Stimulated activated CD4-positive, alpha-beta T cell treated with anti-CD3 and anti-CD28 coated beads, Interleukin-2, amount 100 ng/mL, for 24 hours (primary cell): ENCODE measurements at regions not wholly inside any gene's neighbourhood (a gene's known extent, or its start where the extent isn't known, plus 50 kb on each side); places are given as distances from the start of the nearest gene placed in this dataset.

Experiments
- DNase-seq, 2 donors: peaks; one replicate each; pipeline ENCODE4 v3.0.0-alpha.2; 2020

DNA sequence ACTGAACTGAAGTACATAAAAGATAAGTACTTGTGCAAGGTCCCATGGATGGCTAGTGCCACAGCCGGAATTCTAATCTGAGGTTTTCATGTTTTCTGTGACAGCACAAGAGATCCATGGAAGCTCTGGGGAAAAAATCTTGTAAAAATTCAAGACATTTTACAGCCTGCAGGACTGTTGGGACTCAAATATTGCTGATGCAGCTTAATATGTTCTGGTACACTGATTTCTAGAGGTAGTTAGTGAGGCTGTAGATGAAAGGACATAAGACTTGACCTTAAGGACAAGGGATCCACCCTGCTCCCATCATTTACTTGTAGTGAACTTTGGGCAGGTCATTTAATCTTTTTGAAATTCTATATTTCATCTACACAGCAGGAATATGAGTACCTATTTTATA, 390.4 kb downstream of the TLE4 start:
- no peak for DNase-seq

DNA sequence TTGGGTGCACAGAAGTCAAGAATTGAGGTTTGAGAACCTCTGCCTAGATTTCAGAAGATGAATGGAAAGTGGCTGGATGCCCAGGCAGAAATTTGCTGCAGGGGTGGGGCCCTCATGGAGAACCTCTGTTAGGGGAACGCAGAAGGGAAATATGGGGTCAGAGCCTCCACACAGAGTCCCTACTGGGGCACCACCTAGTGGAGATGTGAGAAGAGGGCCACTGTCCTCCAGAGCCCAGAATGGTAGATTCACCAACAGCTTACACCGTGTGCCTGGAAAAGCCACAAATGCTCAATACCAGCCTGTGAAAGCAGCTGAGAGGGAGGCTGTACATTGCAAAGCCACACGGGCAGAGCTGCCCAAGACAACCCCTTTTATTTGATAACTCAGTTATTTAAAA, 383.5 kb downstream of the TLE4 start:
- DNase-seq: no peak

DNA sequence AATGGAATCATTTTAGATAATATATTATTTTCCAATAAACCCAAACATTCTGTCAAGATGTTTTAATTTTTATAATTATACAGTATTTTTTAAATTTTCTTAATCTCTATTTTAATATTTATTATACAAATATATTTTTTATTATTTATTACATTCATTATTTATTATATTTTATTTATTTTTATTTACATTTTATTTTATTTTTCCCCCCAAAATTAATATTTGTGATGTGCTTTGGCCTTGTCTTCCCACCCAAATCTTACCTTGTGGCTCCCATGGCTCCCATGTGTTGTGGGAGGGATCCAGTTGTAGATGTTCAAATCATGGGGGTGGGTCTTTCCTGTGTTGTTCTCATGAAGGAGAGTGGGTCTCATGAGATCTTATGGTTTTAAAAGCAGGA, 382.1 kb downstream of the TLE4 start:
- DNase-seq: no peak

DNA sequence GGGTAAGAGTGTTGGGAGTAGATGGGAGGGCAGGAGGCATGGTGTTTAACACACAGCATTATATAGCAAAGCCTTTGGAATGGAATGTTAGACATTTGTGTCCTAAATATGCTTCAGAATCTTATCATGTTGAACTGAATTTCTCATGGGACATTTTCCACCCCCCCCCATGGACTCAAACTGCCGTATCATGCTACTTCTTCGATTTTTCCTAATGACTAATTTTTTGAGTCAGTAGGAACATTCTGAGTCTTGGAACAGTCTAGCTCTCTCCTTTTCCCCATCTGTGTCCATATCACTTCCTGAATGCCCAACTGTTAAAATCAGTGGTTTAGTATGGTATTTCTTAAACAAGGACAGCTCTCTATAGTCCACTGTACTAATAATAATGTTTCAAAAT, 380.6 kb downstream of the TLE4 start:
- DNase-seq: no peak

DNA sequence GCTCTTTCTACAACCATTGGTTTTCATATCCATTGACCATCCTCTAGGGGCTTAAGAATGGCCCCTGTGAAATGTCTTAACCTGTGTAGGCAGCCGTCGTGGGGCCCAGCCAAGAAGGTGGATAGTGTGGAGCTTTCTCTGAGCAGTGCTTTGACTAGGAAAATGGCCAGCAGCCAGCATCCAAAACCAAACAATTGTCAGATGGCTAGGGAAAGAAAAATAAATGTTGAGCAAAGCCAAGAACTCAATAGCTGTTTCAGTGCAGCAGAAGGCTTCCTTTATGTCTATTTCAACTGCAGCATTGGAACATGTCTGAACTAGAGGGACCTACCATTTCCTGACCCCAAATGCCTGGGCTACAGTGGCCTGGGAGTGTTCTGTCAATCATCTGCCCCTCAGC, 374.9 kb downstream of the TLE4 start:
- DNase-seq: no peak

DNA sequence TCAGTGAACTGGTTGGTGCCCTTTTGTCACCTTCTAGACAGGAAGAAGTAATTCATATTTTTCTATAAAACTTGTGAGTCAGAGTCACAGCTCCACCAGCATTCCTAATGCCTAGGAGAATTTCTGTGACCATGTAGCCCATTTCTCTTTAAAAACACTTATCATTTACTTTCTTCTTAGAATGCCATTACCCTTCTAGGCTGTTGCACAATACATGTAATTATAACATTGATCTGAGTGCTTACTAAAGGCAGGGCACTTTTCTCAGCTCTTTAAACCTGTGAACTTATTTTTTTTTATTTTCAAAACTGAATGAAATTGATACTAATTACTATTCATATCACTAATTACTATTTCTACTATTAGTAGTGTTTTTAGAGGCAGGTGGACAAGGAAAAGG, 373.7 kb downstream of the TLE4 start:
- no peak for DNase-seq

DNA sequence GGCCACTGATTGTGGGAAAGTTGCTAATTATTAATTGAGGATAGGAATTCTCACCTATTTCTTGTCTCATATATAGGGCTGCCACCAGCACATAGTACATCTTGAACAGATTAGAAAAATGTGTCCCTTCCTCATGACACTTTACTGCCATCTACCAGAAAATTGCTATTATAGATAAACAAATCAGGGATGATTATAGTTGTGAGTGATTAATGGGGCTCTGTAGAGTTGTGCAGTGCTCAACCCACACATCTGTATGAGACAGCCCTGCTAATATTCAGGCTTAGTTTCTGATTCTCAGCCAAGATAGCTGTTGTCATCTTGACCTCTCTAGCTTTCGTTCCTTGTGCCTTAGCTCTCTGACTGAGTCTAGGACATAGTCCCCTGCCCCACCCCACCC, 373.3 kb downstream of the TLE4 start:
- DNase-seq: no peak

DNA sequence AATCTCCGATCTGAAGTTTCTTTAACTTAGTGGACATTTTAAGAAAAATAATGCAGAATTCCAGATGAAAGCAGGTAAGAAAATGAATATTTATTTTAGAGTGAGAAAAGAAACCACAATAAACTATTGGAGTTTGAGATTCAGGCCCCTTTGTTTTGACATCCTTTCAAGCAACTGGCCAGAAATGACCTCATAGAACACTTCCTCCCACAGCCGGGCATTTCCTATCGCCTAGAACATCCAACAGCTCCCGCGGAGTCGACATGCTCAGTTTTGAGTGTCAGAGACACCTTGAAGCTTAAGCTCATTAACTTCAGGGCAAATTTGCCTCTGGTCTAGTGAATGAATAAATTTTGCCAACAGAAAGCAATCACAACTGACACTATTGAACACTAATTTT, 369.2 kb downstream of the TLE4 start:
- DNase-seq: no peak

DNA sequence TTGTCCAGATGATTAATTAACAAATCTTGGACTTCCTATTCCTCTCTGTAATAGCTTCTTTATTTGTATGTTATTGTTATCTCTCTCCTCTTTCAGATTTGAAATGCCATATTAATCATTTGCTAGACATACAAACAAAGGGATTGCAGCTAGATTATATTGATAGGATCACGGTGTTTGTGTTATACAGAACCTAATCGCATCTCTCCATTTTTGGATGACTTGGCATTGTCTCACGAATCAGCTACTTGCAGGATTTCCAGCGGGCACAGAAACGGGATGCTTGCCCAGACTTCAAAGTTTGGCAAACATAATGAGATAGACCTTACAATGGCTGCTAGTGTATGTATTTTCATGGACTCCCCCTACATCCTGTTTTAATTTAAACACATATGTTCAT, 368.1 kb downstream of the TLE4 start:
- no peak for DNase-seq

DNA sequence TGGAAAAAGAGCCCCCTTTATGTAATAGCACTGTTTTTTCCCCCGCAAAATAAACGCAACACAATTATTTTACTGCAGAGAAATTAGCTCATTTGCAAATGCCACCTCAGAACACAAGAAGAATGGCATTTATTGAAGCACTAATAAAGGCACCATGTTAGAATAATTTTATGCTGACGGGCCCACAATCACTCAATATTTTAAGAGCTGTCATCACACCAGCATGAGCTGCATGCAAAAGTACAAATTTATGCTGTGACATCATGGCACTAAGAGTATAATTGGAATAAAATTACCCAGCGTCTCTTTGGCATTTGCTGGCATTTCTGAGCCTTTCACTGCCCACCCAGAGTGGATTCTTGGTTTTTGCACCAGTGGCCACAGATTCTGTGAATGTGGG, 364.6 kb downstream of the TLE4 start:
- DNase-seq: no peak

DNA sequence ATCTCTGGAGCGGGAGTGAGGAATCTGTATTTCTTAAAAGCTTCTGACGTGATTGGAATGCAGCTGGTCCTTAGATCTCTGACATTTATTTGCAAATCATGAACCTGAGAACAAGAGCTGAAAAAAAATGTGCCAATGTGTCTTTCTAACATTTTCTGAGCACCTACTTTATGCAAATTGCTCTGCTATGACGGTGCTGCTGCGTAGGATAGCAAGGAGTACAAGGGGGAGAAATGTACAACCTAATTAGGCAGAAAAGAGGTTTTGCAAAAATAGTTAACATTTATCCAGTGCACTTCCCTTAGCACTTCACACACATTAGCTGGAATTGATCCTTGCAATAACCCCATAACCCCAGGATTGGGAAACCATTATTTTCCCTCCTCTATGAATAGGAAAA, 357.5 kb downstream of the TLE4 start:
- no peak for DNase-seq

DNA sequence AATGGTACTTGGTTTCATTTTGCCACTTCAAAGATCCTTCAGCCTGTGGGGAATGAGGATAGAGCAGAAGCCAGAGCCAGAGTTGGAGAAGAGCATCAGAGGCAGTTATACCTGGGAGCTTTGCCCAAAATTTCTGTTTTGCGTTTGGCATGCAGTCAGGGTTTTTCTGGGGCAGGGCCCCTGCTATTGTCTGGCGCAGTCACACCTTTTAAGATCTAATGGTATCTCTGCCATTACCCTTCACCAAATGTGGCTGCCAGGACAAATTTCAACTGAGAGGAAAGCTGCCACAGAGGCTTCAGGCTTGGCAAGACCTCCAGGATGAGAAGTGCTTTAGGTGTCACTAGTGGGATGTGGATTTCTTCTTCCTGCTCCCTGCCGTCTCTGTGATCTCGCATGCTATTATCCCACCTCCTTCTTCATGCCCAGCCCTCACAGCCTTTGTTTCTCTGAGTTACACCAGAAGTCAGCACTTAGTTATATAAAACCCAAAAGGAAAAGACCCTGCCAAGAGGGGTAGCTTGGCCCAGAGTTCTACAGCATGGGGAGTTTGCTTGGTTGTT, 357.0 kb downstream of the TLE4 start:
- no peak for DNase-seq

DNA sequence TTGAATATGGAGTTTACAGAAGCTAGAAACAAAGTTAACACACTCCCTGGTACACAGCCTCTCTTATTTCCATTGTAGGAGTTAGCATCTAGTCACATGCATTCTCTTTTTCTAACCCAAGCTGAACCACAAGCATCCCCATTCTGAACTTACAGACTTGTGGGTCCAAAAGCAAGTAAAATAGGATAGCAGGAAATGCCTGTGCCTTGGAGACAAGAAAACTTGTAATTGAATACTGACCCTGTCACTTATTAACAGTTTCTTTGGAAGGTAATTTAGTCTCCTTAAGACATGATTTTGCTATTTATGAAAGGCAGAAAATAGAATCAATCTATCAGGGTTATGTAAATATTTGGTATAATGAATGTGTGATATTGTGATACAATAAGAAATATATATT, 353.6 kb downstream of the TLE4 start:
- no peak for DNase-seq

DNA sequence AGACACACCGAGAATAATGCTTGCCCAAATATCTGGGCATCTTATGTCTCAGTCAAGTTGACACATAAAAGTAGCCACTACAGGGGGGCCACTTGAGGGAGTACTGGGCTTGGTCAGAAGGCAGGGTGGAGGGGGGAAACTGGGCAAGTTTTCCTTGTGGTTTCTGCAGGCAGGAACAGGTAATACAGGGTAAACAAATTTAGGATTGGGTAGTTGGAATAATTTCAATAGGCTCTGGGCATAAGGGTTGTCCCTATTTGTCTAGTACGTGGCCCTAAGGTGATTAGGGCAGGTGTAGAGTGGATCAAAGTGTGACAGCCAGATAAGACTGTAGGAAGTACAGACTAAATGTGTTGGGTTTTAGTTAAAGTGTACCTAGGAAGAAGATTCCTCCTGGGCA, 353.1 kb downstream of the TLE4 start:
- no peak for DNase-seq

DNA sequence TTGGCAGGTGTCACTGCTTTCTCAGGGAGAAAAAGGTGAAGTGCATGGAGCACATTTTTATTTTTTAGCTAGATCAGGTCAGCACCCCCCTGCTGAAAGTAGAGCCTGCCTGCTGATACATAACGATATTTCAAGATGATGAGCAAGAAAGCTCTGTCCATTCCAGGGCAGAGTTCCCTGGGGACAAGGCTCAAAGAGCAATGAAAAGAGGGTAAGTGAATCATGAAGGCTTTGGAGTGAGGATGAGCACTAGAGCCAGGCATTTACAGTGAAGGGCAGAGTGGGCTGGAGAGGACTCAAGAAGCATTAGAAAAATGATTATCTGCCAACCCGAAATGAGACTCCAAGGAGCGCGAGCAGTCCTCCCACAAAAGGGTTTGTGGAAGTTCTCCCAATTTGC, 345.7 kb downstream of the TLE4 start:
- DNase-seq: no peak

DNA sequence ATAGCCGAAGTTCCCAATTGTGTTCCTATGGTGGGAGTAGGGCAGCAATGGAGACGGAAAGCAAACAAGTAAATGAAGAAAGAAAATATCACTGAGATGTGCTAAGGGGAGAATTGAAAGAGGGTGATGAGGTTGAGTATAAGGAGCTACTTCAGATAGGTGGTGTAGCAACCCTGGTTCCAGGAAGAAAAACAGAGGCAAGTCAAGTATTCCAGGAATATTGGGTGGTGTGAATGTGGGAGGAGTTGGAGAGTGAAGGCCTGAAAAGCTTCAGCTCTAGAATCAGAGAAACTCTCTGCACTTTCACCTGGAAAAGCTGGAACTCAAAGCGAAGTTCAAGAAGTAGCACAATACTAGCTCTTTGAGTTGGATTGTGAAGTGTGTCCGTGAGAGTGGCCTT, 342.1 kb downstream of the TLE4 start:
- DNase-seq: no peak

DNA sequence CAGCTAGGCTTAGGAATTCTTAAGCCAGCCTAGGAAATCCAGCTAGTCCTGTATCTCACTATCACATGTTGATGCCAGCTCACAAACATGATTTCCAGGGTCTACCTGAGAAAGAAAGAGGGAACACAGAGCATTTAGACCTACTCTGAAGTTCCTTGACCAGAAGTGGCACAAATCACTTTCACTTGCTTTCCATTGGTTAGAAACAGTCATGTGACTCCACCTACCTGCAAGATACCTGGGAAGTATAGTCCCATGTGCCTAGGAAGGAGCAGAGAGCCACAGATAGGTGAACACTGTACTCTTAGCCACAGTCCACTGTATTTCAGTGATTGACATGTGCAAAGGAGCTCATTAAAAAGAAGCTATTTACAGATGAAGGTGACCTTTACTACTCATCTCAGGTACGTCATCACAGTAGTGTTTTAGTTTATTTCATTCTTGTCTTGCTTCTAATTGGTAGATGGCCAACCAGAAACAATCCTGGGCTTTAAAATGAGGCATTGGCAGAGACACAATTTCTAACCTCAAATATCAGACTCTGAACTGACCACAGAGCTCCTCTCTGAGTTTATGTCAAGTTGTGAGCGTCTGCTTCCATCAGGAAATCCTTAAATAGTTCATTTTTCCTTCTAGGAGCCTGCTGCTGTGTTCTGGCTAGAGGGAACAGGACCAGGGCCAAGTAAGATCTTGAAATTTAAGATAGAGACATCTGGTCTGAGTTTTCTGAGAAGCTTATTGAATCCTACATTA, 340.7 kb downstream of the TLE4 start:
- no peak for DNase-seq

DNA sequence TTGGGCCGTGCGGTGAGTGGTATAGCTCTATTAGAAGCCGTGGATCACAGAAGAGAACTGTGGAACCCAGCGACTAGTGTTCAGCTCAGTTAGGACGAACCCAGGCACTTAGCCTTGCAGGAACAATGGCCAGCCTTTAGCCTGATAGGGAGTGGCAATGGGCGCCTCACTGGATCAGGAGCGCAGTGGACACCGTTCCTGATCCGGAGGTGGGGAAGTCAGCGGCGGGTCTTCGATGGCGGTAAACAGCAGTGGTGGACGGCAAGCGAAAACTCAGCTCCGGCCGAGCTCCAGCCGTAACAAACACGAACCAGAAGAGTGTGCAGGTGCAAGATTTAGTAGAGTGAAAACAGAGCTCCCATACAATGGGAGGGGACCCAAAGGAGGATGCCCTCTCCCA, 340.0 kb downstream of the TLE4 start:
- DNase-seq: no peak

DNA sequence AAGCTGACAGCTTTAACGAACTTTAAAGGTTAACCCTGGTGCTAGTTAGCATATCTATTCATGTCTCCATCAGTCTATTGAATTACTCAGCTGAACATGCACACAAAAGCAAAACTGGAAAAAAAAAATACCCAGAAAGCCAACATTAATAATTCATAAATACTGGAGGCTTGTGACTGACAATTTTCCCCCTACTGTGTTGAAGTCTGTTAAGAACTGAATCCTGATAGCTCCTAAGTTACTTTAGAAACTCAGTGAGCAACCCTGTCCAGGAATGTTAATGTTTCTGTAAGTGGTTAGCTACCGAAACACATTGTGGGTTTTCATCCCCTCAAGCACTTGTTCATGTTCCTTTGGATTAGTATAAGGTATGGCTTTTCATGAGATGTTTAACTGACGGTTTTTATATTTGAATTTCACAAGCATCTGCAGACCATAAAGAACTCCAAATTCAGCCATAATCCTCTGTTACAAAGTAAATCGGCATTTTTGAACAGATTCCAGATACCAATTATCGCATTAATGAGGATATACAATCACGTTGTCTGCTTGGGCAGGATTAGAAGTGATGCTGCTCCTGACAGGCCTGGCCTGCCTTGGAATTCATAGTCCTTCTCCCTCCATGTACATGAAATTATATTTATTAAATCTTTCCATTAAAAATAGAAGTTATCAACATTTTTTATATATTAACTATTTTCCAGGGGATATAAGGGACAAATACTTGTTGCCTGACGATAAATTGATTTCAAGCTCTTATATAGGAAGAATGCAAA, 331.2 kb downstream of the TLE4 start:
- DNase-seq: no peak

DNA sequence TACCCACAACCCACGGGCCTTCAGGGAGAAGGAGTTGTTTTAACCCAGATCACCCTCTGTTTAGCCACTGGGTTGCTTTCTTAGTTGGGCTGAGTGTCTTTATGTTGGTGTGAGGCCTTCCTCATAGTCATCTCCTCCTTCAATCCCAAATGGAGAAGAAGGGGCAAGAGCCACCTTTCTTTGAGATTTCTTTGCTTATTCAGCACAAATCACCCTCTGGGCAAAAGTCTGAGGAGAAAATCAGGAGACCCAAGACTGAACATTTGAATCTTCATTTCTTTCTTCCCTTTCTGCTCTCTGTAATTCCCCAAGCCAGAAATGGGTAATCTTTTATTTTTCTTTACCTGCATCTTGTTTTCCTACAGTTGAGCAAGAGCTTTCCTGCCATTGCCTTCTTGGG, 329.0 kb downstream of the TLE4 start:
- DNase-seq: no peak

DNA sequence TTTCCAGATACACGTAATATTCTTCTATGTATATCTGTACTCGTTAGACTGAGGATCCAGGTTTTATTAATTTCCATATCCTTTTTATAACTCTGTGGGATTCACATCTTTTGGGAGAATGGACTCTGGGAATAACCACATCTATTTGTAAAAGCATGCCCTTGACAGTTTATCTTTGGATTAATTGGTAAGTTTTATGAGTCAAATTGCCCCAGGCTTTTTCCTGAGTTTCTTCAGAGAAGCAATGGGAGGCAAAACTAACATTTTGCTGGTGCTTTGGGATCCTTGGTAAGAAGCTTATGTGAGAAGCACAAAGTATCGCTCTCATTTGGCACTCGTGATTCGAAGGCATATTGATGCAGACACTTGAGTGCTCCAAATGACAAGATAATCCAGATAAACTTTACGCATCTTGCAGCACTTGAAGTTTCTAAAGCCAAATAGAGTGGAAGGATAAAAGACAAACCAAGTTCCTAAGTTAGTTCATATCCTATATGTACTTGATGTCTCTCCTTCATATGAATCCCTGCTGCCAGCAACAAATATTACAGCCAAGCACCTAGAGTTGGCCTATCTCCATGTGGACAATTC, 324.7 kb downstream of the TLE4 start:
- DNase-seq: no peak

DNA sequence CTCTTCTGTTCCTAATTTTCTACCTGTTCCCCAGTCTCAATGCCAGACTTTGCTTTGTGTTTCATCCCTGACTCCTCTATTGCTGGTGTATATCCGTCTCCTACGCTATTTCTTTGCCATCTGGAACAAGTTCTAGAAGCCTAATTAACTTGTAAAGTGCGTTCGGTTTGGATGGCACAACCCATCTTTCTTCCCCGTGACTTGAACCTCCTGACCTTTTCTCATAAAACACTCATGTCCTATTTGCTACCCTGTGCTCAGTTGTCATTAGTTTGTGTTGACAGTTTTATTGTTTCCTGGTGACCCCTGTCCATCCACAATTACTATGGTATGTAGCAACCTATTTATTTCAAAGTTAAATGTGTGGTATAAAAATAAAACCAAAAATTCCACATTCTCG, 323.5 kb downstream of the TLE4 start:
- no peak for DNase-seq

DNA sequence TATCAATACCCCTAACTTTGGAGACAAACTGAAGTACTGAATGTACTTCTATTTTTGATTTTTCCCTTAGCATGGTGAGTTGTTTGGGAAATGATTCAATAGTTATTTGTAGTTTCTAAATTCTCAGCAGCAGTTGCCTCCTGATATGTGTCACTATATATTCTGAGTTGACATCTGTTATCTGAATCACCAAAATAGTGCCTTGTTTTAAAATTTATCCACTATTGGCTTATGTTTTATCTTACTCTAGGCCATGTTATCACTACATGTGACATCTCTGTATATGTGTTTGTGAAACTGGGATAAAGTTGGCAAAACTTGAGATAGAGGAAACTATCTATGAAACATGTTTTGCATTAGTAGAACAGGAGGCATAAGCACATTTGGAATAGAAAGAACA, 317.6 kb downstream of the TLE4 start:
- no peak for DNase-seq
